Progenitor cell of endocrine pancreas (in vitro differentiated cells): ENCODE measurements at regions not wholly inside any gene's neighbourhood (a gene's known extent, or its start where the extent isn't known, plus 50 kb on each side); places are given as distances from the start of the nearest gene placed in this dataset.

ENCODE experiments used
- DNase-seq: peaks from one replicate; pipeline ENCODE4 v3.0.0; 2021; ENCODE audit warnings: low spot score; ENCODE audit not compliant: unreplicated experiment
- H3K27ac Mint-ChIP-seq: 2 replicates; pipeline ENCODE4 v1.8.0; 2021; ENCODE audit warnings: mild to moderate bottlenecking, moderate library complexity, mixed read lengths
- H3K27me3 Mint-ChIP-seq: 2 replicates; pipeline ENCODE4 v1.8.0; 2021; ENCODE audit warnings: mixed read lengths
- H3K36me3 Mint-ChIP-seq: 2 replicates; pipeline ENCODE4 v1.8.0; 2022; ENCODE audit warnings: mixed read lengths; ENCODE audit not compliant: insufficient read depth
- H3K4me1 Mint-ChIP-seq: 2 replicates; pipeline ENCODE4 v1.8.0; 2021; ENCODE audit warnings: low read depth, mixed read lengths
- H3K4me3 Mint-ChIP-seq: 2 replicates; pipeline ENCODE4 v1.8.0; 2021; ENCODE audit warnings: low read depth, mild to moderate bottlenecking, moderate library complexity, mixed read lengths
- H3K9me3 Mint-ChIP-seq: 2 replicates; pipeline ENCODE4 v1.8.0; 2021; ENCODE audit warnings: low read depth, mixed read lengths
- TF ChIP-seq, protein P1 (sequence below): fragments of 200-600 bp; sonication (generic); IDR thresholded peaks from one replicate; pipeline ENCODE4 v1.5.0; 2021; ENCODE audit warnings: antibody characterized with exemption, mild to moderate bottlenecking; ENCODE audit not compliant: unreplicated experiment

DNA sequence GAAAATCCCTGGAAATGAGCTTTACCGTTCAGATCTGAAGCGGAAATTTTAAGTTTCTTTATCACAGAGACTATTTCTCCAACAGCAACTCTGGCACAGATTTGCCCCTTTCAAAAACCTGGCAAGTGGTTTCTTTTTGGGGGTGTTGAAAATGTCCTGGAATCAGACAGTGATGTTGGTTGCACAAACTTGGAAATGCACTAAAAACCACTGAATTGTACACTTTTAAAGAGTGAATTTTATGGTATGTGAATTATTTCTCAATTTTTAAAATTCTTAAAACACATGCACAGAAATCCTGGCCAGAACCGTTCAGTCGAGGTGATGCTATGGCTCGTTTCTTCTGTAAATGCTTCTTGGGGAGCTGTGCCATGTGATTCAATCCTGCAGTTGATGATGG lies 121.2 kb upstream of the RBPJ start:
- TF ChIP-seq, protein P1, sequence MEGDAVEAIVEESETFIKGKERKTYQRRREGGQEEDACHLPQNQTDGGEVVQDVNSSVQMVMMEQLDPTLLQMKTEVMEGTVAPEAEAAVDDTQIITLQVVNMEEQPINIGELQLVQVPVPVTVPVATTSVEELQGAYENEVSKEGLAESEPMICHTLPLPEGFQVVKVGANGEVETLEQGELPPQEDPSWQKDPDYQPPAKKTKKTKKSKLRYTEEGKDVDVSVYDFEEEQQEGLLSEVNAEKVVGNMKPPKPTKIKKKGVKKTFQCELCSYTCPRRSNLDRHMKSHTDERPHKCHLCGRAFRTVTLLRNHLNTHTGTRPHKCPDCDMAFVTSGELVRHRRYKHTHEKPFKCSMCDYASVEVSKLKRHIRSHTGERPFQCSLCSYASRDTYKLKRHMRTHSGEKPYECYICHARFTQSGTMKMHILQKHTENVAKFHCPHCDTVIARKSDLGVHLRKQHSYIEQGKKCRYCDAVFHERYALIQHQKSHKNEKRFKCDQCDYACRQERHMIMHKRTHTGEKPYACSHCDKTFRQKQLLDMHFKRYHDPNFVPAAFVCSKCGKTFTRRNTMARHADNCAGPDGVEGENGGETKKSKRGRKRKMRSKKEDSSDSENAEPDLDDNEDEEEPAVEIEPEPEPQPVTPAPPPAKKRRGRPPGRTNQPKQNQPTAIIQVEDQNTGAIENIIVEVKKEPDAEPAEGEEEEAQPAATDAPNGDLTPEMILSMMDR, result no peak

DNA sequence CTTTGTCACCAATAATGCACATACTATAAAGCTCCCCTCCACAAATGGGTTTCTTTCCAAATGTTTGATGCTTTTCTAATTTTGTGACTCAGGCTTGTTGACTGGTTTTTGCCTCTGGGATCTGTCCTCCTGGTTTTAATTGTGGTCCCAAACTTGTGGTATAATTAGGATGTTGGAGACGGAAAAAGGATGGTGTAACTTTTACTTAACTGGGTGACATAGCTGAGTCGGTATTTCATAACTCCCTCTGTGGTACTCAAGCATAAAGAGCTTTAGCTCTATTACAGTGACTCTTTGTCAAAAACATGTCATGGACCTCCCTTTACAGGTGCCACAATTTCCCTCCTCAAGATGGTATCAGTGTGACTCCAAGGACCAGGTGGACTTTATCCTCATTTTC lies 119.7 kb upstream of the RBPJ start:
- Mint-ChIP-seq H3K9me3 (no peaks in the 10 kb centered on the region), H3K4me3 (no peak overlapping the region), H3K27me3 (peaks cover 19% of the 10 kb centered on the region), H3K27ac (no peak overlapping the region), H3K36me3 (no peaks in the 10 kb centered on the region), H3K4me1 (peaks cover 1% of the 10 kb centered on the region)
- no peak for DNase-seq
- TF ChIP-seq, protein P1, result no peak

More for the DNA sequence above, 121.2 kb upstream of the RBPJ start:
- no peaks in the 10 kb centered on the region for H3K4me1 Mint-ChIP-seq
- no peak for DNase-seq
- no peaks in the 10 kb centered on the region for H3K9me3 Mint-ChIP-seq
- no peak overlapping the region for H3K4me3 Mint-ChIP-seq
- peaks cover 21% of the 10 kb centered on the region for H3K27me3 Mint-ChIP-seq
- no peak overlapping the region for H3K27ac Mint-ChIP-seq
- H3K36me3 Mint-ChIP-seq, result no peaks in the 10 kb centered on the region

DNA sequence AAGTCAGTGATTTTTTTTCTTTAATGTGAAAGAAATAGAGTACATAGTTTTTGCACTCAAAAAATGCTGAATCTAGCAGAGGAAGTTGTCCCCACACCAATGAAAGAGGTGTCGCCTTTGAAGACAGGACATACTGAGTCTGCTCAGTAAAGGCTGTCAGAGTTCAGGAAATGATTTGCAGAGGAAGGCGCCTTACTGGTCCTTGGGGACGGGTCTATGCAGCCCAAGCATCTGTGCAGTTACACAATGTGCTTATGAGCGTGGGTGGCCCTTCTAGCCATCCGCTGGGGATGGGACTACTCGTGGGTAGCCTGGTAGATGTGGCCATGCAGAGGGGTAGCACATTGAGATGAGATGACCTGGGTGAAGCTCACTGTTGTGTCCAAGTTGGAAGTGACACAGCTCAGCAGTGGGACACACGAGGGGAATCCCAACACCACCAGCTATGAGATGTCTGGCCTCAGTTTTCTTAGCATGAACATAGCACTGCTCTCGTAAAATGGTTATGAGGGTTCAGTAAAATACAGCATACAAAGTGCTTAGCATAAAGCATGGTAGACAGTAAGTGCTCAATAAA lies 116.5 kb upstream of the RBPJ start:
- Mint-ChIP-seq H3K36me3 (no peaks in the 10 kb centered on the region), H3K9me3 (no peaks in the 10 kb centered on the region), H3K27ac (no peak overlapping the region), H3K4me1 (peaks cover 9% of the 10 kb centered on the region), H3K4me3 (no peak overlapping the region), H3K27me3 (peaks cover 18% of the 10 kb centered on the region)
- TF ChIP-seq, protein P1, result no peak
- no peak for DNase-seq

DNA sequence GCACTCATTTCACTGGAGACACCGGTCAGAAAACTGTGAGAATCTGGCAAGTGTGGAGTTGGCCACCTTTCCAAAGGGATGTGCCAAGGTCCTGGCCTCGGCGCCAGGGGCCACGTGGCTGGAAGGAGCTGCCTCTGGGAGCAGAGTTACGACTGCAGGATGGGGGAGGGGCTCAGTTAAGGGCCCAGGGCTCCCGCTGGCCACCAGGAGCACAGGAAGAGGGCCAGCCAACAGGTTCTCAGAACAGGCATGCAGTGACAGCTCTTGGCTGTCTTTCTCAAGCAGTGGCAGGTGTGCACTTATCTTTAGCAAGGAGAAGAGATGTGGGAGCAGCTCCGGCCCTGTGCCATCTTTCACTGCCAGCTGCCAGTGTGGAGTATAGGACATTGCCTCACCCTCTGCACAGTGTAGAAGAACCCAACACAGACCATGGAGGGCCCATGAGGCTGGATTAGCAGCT lies 115.9 kb upstream of the RBPJ start:
- no peak overlapping the region for H3K27ac Mint-ChIP-seq
- H3K9me3 Mint-ChIP-seq, result no peaks in the 10 kb centered on the region
- peaks cover 20% of the 10 kb centered on the region for H3K27me3 Mint-ChIP-seq
- DNase-seq, result no peak
- peaks cover 9% of the 10 kb centered on the region for H3K4me1 Mint-ChIP-seq
- TF ChIP-seq, protein P1, result no peak
- H3K4me3 Mint-ChIP-seq, result no peak overlapping the region
- no peaks in the 10 kb centered on the region for H3K36me3 Mint-ChIP-seq

DNA sequence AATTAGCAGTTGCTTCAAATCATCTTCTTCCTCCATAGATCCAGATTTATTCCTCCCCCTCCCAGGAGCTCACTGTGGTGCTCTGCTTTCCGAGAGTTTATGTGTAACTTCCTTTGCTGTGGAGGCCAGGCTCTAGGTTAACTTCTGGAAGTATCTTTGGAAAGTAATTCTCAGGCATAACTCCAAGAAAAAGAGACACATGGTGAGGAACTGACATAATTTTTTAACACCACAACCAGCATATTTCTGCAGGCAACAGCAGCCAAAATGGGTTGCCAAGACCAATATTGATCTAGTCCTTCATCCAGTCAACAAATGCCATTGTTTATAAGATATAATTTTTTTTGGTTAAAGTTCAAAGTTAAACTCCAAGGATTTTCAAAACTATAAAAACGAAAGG lies 114.5 kb upstream of the RBPJ start:
- no peak overlapping the region for H3K4me3 Mint-ChIP-seq
- H3K4me1 Mint-ChIP-seq, result peaks cover 9% of the 10 kb centered on the region
- no peaks in the 10 kb centered on the region for H3K9me3 Mint-ChIP-seq
- no peak for DNase-seq
- no peaks in the 10 kb centered on the region for H3K36me3 Mint-ChIP-seq
- TF ChIP-seq, protein P1, result no peak
- H3K27me3 Mint-ChIP-seq, result peaks cover 22% of the 10 kb centered on the region
- H3K27ac Mint-ChIP-seq, result no peak overlapping the region
